ENCODE measurements at regions not wholly inside any gene's neighbourhood (a gene's known extent, or its start where the extent isn't known, plus 50 kb on each side); places are given as distances from the start of the nearest gene placed in this dataset.
"Not testable (repeated sequence)": the region's sequence is repeated elsewhere in the genome, so short reads cannot be mapped to it uniquely, and the experiment has no call there.

DNA sequence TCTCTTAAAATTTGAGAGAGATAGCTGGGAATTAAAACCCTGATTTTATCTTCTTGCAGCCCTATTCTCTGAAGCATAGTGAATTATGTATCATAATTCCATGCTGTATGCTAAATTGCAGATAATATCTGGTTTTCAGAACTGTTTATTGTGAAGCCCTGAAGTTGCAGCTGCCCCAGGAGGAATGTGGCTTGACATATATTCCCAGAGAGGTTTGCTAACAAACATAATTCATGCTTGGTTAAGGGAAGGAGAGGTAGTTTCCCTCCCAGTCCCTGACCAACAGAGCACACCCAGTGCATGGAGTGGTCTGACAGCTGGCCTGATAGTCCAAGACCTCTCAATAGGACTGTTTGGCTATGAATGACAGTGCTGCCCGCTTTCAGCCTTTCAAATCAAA, 500.6 kb upstream of the MIR17HG start:
- no peak overlapping the region for H3K56ac ChIP-seq (ENCODE audit: extremely low read depth, insufficient read depth, low read length)
- no peak overlapping the region for H2BK5ac ChIP-seq (ENCODE audit: low read depth, low read length, poor library complexity, severe bottlenecking)
- no CpG with 5 or more reads among the region's 1 CpG for WGBS, 2 experiments (ENCODE audit: extremely low coverage in 2 of 2, insufficient read length in 1 of 2)
- CTCF ChIA-PET = no interaction called here
- H3K79me1 ChIP-seq (ENCODE audit: low read depth in 1 of 2, low read length in 2 of 2) = no peaks in the 10 kb centered on the region
- intact Hi-C loops (cut with micrococcal nuclease) = no loop called here
- no peak overlapping the region for H3K18ac ChIP-seq (ENCODE audit: low read depth, low read length)
- no peaks in the 10 kb centered on the region for H3K9me1 ChIP-seq (ENCODE audit: insufficient read depth, low read length)
- no peak overlapping the region for H2AK9ac ChIP-seq (replicated peaks; ENCODE audit: low read depth, low read length, poor library complexity)
- TF ChIP-seq CHD1 (IDR thresholded peaks at IDR 0.05; ENCODE audit: low read depth, low read length) (no peak), NFE2L2 (IDR thresholded peaks at IDR 0.05; ENCODE audit: low read depth, low read length) (no peak), POLR2A (IDR thresholded peaks at IDR 0.05; ENCODE audit: low read depth, low read length) (no peak), BHLHE40 (IDR thresholded peaks at IDR 0.05; ENCODE audit: low read depth, low read length) (no peak)
- BruUV-seq (replicated peaks) = no TSS peak
- H4K5ac ChIP-seq (ENCODE audit: low read depth, low read length) = no peak overlapping the region
- no peak overlapping the region for H2AK5ac ChIP-seq (ENCODE audit: low read depth, low read length)
- peaks cover 2% of the 10 kb centered on the region; the same call in 1 of the 2 replicates for H3K9me3 ChIP-seq (ENCODE audit: control insufficient read depth, insufficient read depth, low read length)
- dilution Hi-C loops (cut with HindIII; ENCODE audit: low sequenced_read_pairs, unreplicated experiment) = no loop called here
- DNase-seq (no peak), ATAC-seq (ENCODE audit: low read depth) (no peak)
- H2BK120ac ChIP-seq (ENCODE audit: low read depth, low read length) = no peak overlapping the region
- no peaks in the 10 kb centered on the region for H3K36me3 ChIP-seq (ENCODE audit: control insufficient read depth, insufficient read depth, low read length)
- in situ Hi-C loops (cut with MboI; ENCODE audit: low sequenced_read_pairs) = no loop called here
- no peaks in the 10 kb centered on the region for H3K27me3 ChIP-seq (ENCODE audit: control insufficient read depth, insufficient read depth, low read length)
- no peak overlapping the region for H2AFZ ChIP-seq (replicated peaks; ENCODE audit: low read length, poor library complexity)
- no peak overlapping the region for H4K8ac ChIP-seq (ENCODE audit: low read depth in 2 of 2, low read length in 2 of 2)
- no peak overlapping the region for H2BK15ac ChIP-seq (ENCODE audit: low read depth, low read length)
- no peak overlapping the region for H4K91ac ChIP-seq (ENCODE audit: insufficient read depth, low read depth, low read length)
- H3K4me3 ChIP-seq (ENCODE audit: insufficient read depth, low read depth, low read length) = no peak overlapping the region
- no peak overlapping the region for H3K14ac ChIP-seq (replicated peaks; ENCODE audit: low read depth, low read length)
- H3K4ac ChIP-seq (ENCODE audit: low read depth, low read length) = no peak overlapping the region
- no peaks in the 10 kb centered on the region for H3K4me1 ChIP-seq (ENCODE audit: control insufficient read depth, insufficient read depth, low read length)
- no peak overlapping the region for H2BK20ac ChIP-seq (ENCODE audit: low read depth, low read length)
- H4K20me1 ChIP-seq (ENCODE audit: insufficient read depth, low read length) = no peaks in the 10 kb centered on the region
- POLR2A ChIA-PET (ENCODE audit: unreplicated experiment) = no interaction called here
- H3K27ac ChIP-seq (ENCODE audit: insufficient read depth, low read length) = no peak overlapping the region
- H3K9ac ChIP-seq (ENCODE audit: low read depth, low read length) = no peak overlapping the region
- no peak overlapping the region for H3K4me2 ChIP-seq (ENCODE audit: low read depth, low read length)
- H3K23ac ChIP-seq (ENCODE audit: low read depth, low read length) = no peak overlapping the region

DNA sequence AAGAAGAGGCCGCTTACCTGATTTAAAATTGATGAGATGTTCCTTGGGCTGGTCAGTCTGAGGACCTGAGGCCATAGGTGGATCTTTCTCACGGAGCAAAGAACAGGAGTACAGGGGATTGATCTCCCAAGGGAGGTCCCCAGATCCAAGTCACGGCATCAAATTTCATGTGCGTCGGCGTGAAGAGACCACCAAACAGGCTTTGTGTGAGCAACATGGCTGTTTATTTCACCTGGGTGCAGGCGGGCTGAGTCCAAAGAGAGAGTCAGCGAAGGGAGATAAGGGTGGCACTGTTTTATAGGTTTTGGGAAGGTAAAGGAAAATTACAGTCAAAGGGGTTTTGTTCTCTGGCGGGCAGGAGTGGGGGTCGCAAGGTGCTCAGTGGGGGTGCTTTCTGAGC, 493.8 kb upstream of the MIR17HG start:
- H3K79me1 ChIP-seq (ENCODE audit: low read depth in 1 of 2, low read length in 2 of 2); H4K20me1 ChIP-seq (ENCODE audit: insufficient read depth, low read length); CTCF ChIA-PET; H3K14ac ChIP-seq (replicated peaks; ENCODE audit: low read depth, low read length); H4K5ac ChIP-seq (ENCODE audit: low read depth, low read length); H3K18ac ChIP-seq (ENCODE audit: low read depth, low read length); H3K23ac ChIP-seq (ENCODE audit: low read depth, low read length); H3K27me3 ChIP-seq (ENCODE audit: control insufficient read depth, insufficient read depth, low read length); H2BK20ac ChIP-seq (ENCODE audit: low read depth, low read length); intact Hi-C loops (cut with micrococcal nuclease); H2BK15ac ChIP-seq (ENCODE audit: low read depth, low read length); H3K27ac ChIP-seq (ENCODE audit: insufficient read depth, low read length); H3K9me3 ChIP-seq (ENCODE audit: control insufficient read depth, insufficient read depth, low read length); POLR2A ChIA-PET (ENCODE audit: unreplicated experiment); H3K4me3 ChIP-seq (ENCODE audit: insufficient read depth, low read depth, low read length); H3K56ac ChIP-seq (ENCODE audit: extremely low read depth, insufficient read depth, low read length); in situ Hi-C loops (cut with MboI; ENCODE audit: low sequenced_read_pairs); H3K4ac ChIP-seq (ENCODE audit: low read depth, low read length); H3K4me1 ChIP-seq (ENCODE audit: control insufficient read depth, insufficient read depth, low read length); BruUV-seq (replicated peaks); dilution Hi-C loops (cut with HindIII; ENCODE audit: low sequenced_read_pairs, unreplicated experiment); H4K8ac ChIP-seq (ENCODE audit: low read depth in 2 of 2, low read length in 2 of 2); ATAC-seq (ENCODE audit: low read depth); H2AK9ac ChIP-seq (replicated peaks; ENCODE audit: low read depth, low read length, poor library complexity); H2BK5ac ChIP-seq (ENCODE audit: low read depth, low read length, poor library complexity, severe bottlenecking); H4K91ac ChIP-seq (ENCODE audit: insufficient read depth, low read depth, low read length); H3K4me2 ChIP-seq (ENCODE audit: low read depth, low read length); H2AK5ac ChIP-seq (ENCODE audit: low read depth, low read length); H2AFZ ChIP-seq (replicated peaks; ENCODE audit: low read length, poor library complexity); H3K36me3 ChIP-seq (ENCODE audit: control insufficient read depth, insufficient read depth, low read length); H3K9me1 ChIP-seq (ENCODE audit: insufficient read depth, low read length); DNase-seq; H3K9ac ChIP-seq (ENCODE audit: low read depth, low read length); H2BK120ac ChIP-seq (ENCODE audit: low read depth, low read length): not testable (repeated sequence)
- WGBS, 2 experiments (ENCODE audit: extremely low coverage in 2 of 2, insufficient read length in 1 of 2) = no CpG with 5 or more reads among the region's 10 CpGs

Measured in IMR-90 (cell line).